ENCODE measurements at regions not wholly inside any gene's neighbourhood (a gene's known extent, or its start where the extent isn't known, plus 50 kb on each side); places are given as distances from the start of the nearest gene placed in this dataset.

GRCh38 chr11:104324276-104324675, 160.3 kb upstream of the PDGFD start:
- BruUV-seq (replicated peaks): no TSS peak
- no peak overlapping the region for H4K5ac ChIP-seq (ENCODE audit: low read depth, low read length)
- TF ChIP-seq SMC3 (IDR thresholded peaks at IDR 0.05; ENCODE audit: low read depth, low read length): no peak
- TF ChIP-seq NFE2L2 (IDR thresholded peaks at IDR 0.05; ENCODE audit: low read depth, low read length): no peak
- TF ChIP-seq RFX5 (IDR thresholded peaks at IDR 0.05; ENCODE audit: low read depth, low read length): no peak
- TF ChIP-seq FOS (IDR thresholded peaks at IDR 0.05; ENCODE audit: low read depth, low read length): no peak
- TF ChIP-seq RAD21 (IDR thresholded peaks at IDR 0.05; ENCODE audit: low read length): no peak
- no peak for TF ChIP-seq MAZ (IDR thresholded peaks at IDR 0.05; ENCODE audit: borderline replicate concordance, low read depth, low read length)
- no peak for TF ChIP-seq RCOR1 (IDR thresholded peaks at IDR 0.05; ENCODE audit: insufficient replicate concordance, low read length)
- TF ChIP-seq CEBPB (IDR thresholded peaks at IDR 0.05; ENCODE audit: low read depth, low read length): no peak
- TF ChIP-seq CTCF (conservative IDR thresholded peaks at IDR 0.05; ENCODE audit: low read depth, low read length): no peak
- no peak for TF ChIP-seq USF2 (IDR thresholded peaks at IDR 0.05; ENCODE audit: low read depth, low read length)
- TF ChIP-seq CHD1 (IDR thresholded peaks at IDR 0.05; ENCODE audit: low read depth, low read length): no peak
- TF ChIP-seq BHLHE40 (IDR thresholded peaks at IDR 0.05; ENCODE audit: low read depth, low read length): no peak
- TF ChIP-seq MXI1 (IDR thresholded peaks at IDR 0.05; ENCODE audit: borderline replicate concordance, low read depth, low read length): no peak
- TF ChIP-seq POLR2A (IDR thresholded peaks at IDR 0.05; ENCODE audit: low read depth, low read length): no peak
- no peak overlapping the region for H2BK20ac ChIP-seq (ENCODE audit: low read depth, low read length)
- H3K4ac ChIP-seq (ENCODE audit: low read depth, low read length): no peak overlapping the region
- WGBS, 2 experiments (ENCODE audit: extremely low coverage in 2 of 2, insufficient read length in 1 of 2): no CpG with 5 or more reads among the region's 1 CpG
- no peak overlapping the region for H4K91ac ChIP-seq (ENCODE audit: insufficient read depth, low read depth, low read length)
- H2AK9ac ChIP-seq (replicated peaks; ENCODE audit: low read depth, low read length, poor library complexity): no peak overlapping the region
- H3K27me3 ChIP-seq (ENCODE audit: control insufficient read depth, insufficient read depth, low read length): no peaks in the 10 kb centered on the region; the same call in 1 of the 2 replicates
- H4K8ac ChIP-seq (ENCODE audit: low read depth in 2 of 2, low read length in 2 of 2): no peak overlapping the region
- H3K9me3 ChIP-seq (ENCODE audit: control insufficient read depth, insufficient read depth, low read length): no peaks in the 10 kb centered on the region
- H3K4me3 ChIP-seq (ENCODE audit: insufficient read depth, low read depth, low read length): no peak overlapping the region
- dilution Hi-C loops (cut with HindIII; ENCODE audit: low sequenced_read_pairs, unreplicated experiment): no loop called here
- H2BK15ac ChIP-seq (ENCODE audit: low read depth, low read length): no peak overlapping the region
- H3K23ac ChIP-seq (ENCODE audit: low read depth, low read length): no peak overlapping the region
- no peaks in the 10 kb centered on the region for H4K20me1 ChIP-seq (ENCODE audit: insufficient read depth, low read length)
- H3K9ac ChIP-seq (ENCODE audit: low read depth, low read length): no peak overlapping the region
- H3K56ac ChIP-seq (ENCODE audit: extremely low read depth, insufficient read depth, low read length): no peak overlapping the region
- no peak overlapping the region for H3K14ac ChIP-seq (replicated peaks; ENCODE audit: low read depth, low read length)
- H3K79me1 ChIP-seq (ENCODE audit: low read depth in 1 of 2, low read length in 2 of 2): no peaks in the 10 kb centered on the region
- no peak overlapping the region for H2AK5ac ChIP-seq (ENCODE audit: low read depth, low read length)
- CTCF ChIA-PET: no interaction called here
- no peak for ATAC-seq (ENCODE audit: low read depth)
- H3K9me1 ChIP-seq (ENCODE audit: insufficient read depth, low read length): no peaks in the 10 kb centered on the region
- H3K4me1 ChIP-seq (ENCODE audit: control insufficient read depth, insufficient read depth, low read length): no peaks in the 10 kb centered on the region
- in situ Hi-C loops (cut with MboI; ENCODE audit: low sequenced_read_pairs): no loop called here
- H2BK5ac ChIP-seq (ENCODE audit: low read depth, low read length, poor library complexity, severe bottlenecking): no peak overlapping the region
- no peak for DNase-seq
- no peak overlapping the region for H2AFZ ChIP-seq (replicated peaks; ENCODE audit: low read length, poor library complexity)
- no peak overlapping the region for H3K18ac ChIP-seq (ENCODE audit: low read depth, low read length)
- intact Hi-C loops (cut with micrococcal nuclease): no loop called here
- H3K27ac ChIP-seq (ENCODE audit: insufficient read depth, low read length): no peak overlapping the region
- H2BK120ac ChIP-seq (ENCODE audit: low read depth, low read length): no peak overlapping the region
- H3K4me2 ChIP-seq (ENCODE audit: low read depth, low read length): no peak overlapping the region
- no peaks in the 10 kb centered on the region for H3K36me3 ChIP-seq (ENCODE audit: control insufficient read depth, insufficient read depth, low read length)
- POLR2A ChIA-PET (ENCODE audit: unreplicated experiment): no interaction called here

Data from IMR-90 (cell line).